ENCODE measurements at regions not wholly inside any gene's neighbourhood (a gene's known extent, or its start where the extent isn't known, plus 50 kb on each side); places are given as distances from the start of the nearest gene placed in this dataset.

DNA sequence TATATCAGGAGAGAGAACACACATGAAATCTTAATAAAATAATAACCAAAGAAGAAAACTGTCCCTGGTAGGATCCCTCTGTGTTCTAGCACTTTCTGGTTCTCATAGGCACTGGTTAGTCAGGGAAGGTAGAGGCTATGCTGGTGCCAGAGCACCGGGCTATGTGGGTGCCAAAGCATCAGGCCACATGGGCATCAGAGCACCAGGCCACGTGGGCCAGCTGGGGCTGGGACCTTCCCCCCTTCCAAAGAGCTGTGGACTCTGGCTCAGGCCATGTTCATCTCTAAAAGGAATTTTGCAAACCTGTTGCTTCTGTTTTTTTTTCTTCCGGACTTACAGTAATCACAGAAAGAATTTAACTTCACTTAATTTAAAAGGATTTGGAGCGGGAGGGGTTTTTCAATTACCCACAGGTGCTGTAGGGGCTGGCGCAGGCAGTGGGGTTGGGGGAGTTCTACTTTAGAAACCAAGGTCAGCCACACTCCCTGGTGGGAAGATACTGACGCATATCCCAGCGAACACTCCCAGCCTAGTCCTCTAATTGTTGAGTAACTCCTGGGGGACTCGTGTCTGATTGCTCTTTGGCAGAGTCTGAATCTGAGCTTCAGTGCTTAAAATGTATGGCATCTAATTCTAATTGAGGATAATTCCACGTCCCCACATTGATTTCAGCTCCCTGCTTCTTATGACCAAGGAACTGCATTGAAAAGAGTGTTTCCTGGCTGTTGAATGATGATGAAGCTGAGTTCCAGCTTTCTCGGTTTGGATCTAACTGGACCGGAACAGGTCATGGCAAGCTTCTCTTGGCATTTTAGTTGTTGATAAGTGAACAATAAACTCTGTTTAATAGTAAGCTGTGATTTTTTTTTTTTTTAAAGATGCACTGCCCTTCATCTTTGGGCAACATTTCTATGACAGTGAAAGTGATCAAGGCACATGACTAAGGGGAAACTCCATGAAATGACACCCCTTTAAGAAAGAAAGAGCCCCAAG lies 110.7 kb upstream of the FZD8 start:
- no peak for DNase-seq (ENCODE audit: low read depth)

DNA sequence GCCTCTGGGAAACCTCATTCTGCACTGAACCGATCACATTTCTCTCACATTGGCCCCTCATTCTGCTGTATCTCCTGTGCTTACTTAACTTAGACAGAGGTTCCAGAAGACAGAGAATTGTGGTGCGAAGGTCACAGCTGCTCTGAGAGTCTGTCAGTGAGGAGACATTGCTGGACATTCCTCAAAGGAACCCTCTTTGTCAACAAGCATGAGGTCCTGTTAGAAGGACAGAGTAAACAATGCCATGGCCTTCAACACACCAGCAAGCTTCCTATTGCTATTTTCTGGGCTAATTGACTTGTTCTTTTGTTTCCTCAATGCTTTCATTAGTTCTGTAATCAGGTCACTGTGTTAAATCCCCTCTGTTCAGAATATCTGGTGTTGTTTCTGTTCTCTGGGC lies 109.3 kb upstream of the FZD8 start:
- no peak for DNase-seq (ENCODE audit: low read depth)

DNA sequence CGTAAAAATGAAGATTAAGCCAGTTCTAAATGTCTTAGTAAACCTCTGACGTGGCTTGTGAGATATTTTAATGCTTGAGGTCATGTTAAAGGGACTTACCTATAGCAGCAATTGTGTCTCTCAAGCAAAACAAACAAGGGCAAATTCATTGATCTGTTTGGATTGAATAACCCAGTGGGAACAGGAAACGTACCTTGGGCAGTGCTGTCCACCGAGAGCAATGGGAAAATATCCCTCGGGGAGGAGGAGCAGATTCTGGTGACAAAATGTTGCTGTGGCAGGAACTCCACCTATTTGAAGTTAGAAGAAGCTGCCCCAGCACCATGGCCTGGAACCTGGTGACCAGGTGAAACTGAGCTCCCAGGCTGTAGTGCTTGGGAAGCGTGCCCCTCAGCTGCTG lies 107.1 kb upstream of the FZD8 start:
- no peak for DNase-seq (ENCODE audit: low read depth)

DNA sequence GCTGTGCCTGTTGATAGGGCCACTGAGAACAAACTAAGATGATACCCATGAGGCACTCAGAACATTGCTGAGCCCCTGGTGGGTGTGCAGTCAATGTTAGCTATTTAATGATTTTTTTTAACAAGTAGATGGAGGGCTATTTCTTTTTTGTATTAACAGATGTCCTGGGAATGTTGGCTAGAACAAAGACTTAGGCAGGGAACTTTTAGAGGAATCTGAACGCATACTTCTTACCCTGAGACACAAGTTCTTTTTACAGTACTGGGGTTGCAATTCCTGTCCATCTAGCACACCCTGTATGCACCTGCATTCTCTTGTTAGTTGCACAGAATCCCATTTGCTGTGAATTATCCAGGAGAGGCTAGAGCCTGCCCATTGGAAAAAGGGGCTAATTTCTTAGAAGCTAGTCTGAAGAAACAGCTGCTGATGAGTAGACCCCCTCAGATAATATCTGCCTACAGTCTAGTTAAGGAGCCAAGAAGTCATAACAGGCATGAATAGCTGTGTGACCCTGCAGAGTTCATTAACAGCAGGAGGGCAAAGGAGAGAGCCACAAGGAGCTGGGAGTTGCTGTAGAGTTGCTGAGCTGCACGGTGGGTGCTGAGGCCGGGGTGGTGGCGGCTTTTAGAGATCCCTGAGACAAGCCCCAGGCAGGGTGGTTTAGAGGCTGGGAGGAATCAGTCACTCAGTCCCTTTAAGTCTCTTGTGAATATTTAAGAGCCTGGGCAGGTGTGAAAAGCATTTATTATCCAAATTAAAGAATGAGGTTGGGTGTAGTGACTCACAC lies 103.7 kb upstream of the FZD8 start:
- no peak for DNase-seq (ENCODE audit: low read depth)

DNA sequence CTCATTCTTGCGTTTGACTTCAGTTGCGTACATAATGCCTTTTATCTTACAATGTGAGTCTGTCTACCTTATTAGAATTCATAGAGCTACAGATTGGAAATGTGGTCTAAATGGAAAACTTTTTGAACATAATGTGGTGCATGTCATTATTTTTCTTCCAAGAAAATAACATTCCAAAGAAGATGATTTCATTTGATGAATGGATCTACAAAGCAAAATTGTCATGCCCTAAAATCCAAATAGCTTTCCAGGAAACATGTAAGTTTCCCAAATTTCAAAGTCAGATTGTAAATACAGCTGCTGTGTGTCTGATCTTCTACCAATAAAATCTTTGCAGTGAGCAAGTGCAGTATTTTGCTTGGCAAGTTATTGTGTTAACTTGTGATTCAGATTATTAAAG lies 101.8 kb upstream of the FZD8 start:
- DNase-seq (ENCODE audit: low read depth) = no peak

DNA sequence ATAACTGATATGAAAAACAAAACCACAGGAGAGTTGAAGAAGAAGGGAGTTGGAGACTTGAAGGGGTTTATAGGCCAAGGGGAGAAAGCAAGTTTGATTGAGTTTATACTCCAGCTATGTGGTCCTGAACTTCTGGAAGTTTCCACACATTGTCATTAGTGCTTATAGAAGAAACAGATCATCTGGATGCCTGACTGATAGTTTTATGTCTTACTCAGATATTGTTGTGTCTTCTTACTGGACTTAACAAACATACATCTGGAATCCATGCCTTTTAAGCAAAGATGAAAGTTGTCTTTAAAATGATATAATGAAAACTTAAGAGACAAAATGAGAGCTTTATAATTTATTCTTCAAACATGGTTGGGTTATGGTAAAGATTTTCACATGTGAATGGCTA lies 101.3 kb upstream of the FZD8 start:
- DNase-seq (ENCODE audit: low read depth) = no peak

DNA sequence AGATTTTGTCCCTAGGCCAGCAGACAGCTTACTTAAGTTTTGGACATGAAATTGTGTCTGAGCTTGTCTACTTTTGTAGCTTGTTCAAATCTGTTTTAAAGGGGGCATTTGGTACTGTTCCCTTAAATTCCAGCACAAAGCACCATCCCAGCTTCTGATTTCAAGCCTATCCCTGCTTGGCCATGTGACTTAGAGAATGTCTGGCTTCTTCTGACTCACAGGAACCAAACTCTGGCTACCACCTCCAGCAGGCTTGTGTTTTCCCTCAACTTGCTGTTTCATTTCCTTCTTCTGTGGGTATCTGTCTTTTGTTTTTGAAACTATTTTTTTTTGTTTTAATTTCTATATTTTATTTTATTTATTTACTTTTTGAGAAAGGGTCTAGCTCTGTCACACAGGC lies 97.9 kb upstream of the FZD8 start:
- no peak for DNase-seq (ENCODE audit: low read depth)

DNA sequence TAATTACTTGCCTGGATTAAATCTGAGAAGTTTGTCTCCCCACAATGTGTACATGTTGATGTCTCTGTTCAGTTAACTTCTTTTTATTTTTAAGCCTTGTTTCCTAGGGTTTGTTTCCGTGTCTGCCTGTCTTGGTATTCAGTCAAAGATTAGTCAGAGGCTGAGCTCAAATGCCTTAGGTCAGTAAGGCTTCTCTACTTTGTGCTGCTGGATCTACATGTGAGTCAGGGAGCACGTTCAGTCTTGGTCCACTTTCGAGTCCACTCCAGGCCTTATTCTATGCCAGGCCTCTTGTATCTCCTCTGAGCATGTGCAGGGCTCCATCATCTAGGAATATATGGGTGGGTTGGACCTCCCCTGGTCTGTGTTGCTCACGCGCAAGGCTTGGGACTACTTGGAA lies 93.3 kb upstream of the FZD8 start:
- no peak for DNase-seq (ENCODE audit: low read depth)

DNA sequence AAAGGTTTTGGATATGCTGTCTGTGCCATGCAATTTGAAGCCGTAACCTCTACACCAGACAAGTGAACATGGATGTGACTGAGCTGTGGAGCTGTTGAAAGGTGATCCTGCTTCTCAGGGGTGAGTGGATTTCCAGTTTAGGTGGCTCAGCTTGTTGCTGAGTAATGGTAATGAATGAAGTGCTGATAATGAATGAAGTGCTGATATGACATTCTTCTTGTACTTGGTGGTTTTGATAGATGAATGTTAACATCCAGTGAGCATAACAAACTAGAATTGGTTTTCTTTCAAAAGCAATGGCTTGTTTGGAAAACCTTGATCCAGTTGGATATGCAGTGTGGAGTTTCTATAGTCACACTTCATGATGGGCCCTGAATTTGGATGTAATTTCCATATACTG lies 89.7 kb upstream of the FZD8 start:
- DNase-seq (ENCODE audit: low read depth) = no peak

DNA sequence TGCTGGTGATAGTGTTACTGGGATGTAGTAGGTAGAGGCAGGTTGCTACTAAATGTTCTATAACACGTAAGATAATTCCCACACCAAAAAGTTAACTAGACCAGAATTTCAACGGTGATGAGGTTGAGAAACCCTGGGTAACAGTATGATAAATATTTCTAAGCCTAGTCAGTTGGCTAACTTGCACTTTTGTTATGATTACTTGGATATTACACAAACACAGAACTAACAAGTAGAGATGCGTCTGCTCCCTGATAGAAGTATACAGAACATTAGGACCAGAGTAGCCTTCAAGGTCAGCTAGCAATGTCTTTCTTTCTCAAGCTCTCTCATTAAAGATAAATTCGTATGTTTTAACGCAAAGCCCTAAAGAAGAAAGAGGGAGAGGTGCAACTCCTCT lies 86.2 kb upstream of the FZD8 start:
- no peak for DNase-seq (ENCODE audit: low read depth)

DNA sequence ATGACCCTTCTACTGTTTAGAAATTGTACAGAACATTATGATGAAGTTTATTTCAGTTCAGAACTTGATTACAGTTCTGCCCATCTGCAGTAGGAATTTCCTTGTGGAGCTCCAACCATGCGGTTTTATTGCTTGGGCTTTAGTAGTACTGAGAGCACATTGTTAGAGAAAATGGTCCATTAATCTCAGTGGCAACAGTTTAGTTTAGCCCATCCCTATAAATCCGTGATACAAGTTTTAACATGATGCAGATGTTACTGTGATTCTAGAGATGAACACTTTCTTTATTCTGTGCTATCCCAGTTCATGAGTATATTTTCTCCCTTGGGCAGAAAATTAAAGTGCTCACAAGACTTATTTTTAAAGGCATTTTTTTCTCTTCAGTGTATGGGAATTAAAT lies 84.8 kb upstream of the FZD8 start:
- no peak for DNase-seq (ENCODE audit: low read depth)

DNA sequence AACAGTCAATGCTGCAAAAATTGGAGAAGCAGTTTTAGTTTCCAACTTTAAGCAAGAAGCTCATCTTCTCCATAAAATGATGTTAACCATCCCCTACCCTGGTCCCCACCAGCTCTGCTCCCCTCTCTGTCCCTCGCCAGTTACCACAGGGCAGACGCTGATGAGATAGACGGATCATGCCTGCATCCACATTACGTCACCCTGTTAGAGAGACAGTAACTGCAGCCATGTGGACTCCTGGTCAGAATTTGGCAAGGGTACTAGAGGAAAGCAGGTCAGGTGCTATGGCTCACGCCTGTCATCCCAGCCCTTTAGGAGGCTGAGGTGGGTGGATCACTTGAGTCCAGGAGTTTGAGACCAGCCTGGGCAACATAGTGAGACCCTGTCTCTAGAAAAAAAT lies 81.9 kb upstream of the FZD8 start:
- DNase-seq (ENCODE audit: low read depth) = no peak

DNA sequence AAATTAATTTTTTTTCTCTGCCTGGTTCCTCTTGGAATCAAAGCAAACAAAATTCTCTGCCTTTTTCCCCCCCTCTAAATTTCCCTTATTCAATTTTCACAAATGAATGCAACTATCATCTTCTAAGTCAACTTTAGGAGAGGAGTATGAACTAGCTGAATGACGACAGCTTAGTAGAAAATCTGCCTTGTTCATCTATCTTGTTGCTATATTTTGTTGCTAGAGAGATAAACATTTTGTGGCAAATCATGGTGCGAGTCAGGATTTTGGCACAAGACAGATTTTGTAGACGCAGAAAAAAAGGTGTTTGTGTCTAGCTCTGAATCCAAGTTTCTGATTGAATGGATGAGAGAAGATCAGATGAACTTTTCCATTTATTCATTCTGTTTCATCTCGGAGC lies 81.0 kb upstream of the FZD8 start:
- DNase-seq (ENCODE audit: low read depth) = no peak

DNA sequence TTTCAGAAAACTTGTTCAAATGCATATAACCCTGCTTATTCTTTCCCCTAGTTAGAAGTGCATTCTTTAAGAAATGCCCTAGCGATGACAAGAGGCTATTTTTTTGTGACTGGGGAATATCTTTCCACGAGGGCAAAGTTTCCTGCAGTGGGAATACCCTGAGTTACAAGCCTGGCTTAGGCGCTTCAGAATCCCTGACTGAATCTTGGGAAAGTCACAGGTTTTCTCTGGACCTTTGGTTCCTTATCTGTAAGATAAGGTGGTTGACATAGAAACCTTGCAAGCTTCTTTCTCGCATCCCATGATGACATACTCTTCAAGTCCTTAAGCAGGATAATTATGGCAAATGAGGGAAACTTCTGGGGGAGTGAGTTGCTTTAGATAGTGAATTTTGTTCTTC lies 80.5 kb upstream of the FZD8 start:
- no peak for DNase-seq (ENCODE audit: low read depth)

DNA sequence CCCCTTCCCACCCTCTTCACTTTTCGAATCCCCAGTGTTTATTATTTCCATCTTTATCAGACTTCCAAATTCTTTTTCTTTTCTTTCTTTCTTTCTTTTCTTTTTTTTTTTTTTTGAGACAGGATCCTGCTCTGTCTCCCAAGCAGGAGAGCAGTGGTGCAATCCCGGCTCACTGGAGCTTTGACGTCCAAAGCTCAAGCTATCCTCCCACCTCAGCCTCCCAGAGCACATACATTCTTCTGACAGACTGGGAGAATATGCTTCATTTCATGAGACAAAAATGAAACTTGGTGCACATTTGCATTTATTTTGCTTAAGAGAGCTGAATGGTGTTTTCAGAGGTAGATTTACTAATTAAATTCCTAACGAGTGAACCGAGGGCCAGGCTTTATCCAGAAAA lies 80.1 kb upstream of the FZD8 start:
- DNase-seq (ENCODE audit: low read depth) = no peak

DNA sequence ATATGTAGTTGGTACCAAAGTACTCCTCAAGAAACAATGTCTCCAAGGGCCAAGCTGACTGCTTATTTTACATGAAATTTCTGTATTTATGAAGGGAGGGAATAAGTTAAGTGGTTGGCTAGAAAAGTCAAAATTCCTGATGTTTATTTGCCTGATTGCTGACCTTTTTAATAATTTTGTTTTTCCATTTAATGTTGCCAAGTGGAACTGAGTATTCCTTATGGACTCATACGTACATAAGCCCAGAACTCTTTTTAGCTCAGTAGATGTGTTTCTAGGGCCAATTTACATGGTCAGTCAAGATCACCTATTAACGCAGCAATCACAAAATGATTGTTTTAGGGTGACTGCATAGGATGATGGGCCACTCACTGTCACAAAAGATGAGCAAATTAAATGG lies 78.3 kb upstream of the FZD8 start:
- DNase-seq (ENCODE audit: low read depth) = peak; percentile 86

DNA sequence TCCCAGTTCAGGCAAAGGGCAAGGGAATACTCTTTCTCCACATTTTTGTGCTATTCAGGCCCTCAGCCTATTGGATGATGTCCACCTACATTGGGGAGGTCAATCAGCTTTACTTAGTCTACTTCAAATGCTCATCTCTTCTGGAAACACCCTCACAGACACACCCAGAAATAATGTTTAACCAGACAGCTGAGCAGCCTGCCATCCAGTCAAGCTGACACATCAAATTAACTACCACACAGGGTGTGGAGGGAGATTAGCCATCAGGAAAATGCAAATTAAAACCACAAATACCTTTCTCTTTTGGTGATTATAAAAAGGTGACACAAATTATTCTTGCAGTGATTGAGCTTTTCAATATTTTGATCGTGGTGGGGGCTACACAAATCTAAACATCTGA lies 74.7 kb upstream of the FZD8 start:
- DNase-seq (ENCODE audit: low read depth) = no peak

DNA sequence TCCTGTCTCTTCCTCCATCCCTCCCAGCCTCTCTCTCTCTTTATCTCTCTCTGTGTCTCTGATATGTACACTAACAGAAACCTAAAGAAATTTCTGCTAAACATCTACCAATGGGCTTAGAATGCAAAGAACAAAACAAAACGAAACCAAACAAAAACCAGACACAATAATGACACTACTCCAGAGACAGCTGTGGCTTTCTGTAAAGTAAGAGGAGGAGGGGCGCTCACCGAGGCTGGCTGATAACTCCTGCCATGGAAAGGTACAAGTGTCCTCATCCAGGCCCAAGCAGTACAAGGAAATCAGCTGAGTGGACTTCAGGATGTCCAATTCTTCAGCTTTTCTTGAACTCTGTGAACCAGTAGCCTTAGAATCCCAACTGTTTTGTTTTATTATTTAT lies 70.4 kb upstream of the FZD8 start:
- DNase-seq (ENCODE audit: low read depth) = no peak

DNA sequence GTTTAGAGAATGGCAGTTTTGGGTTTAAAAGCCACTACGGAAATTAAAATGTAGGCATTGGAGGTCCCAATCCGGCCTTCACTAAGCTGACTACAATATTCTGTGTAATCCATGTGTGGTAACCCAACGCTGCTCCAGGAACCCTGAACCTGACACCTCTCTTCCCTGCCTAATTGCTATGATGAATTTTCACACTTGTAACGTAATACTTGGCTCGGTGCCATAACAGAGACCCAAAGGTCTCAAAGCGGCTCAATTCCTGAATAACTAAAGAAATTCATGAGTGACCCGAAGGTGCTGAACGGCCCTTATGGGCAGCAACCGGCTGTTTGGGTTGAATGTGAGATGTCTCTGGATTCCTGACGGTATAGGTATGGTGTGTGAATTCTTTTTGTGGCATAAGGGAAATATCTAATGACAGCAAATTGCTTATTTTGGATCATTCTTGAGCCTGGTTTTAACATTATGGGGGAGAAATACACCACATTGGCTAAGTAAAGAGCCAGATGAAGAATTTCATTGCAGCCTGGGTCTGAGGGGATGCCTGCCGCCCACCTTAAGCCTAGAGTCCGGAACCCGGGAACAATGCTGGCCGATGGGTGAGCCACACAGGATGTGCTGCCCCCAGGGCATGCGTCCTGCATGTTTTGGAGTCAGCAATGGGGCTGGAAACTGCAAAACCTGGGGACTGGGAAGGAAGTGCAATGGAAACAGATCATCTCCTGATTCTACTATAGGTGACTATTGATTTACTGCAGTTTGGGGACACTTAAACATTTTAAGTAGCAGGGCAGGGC lies 69.7 kb upstream of the FZD8 start:
- no peak for DNase-seq (ENCODE audit: low read depth)

DNA sequence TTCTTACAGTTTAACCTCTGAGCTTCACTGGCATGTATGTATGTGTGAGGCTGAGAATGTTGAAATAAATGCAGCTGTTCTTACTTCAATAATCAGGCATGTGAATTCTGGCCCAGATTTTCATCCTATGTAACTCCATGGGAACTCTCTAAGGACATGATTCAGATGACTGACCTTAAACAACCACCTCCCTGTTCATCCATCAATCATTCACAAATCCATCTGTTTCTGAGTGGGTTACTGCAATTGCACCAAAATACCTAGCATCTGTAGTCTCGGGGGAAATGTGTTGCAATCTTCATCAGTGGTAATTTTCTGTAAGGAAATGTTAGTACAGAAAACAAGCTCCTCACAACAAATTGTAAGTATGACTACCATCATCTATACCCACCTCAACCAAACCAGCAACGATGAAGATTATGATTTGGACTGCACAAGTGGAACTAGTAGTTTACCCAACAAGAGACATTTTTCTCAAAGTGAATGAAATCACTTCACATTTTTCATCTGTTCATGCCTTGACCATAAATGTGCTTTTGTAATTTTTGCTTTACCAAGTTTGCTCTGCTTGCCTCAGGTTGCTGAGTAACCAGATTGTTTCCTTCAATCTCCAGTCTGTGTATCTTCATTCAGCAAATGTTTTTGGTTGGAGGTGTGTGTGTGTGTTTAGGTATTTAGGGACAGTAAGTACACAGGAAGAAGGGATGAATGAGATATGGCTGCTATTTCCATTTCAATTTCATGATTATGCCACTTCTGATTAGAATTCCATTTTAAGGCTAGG lies 65.7 kb upstream of the FZD8 start:
- peak; percentile 73 for DNase-seq (ENCODE audit: low read depth)

DNA sequence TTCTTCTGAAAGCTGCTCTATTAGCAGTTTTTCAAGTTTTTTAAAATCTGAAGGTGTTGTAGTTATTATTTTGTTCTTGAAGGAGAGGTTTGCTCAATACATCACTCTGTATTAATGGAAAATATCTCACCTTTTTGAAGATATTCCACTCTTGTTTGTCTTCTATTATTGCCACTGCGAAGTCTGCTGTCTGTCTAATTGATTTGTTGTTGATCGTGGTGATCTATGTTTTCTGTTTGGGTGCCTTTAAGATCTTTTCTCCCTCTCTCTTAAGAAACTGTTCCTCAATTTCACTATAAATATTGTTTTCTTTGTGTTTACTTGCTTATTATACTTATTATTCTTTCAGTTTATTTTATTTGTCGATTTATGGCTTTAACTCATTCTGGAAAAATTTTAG lies 64.9 kb upstream of the FZD8 start:
- DNase-seq (ENCODE audit: low read depth) = no peak
